Retinal pigment epithelial cell (primary cell): ENCODE measurements at regions not wholly inside any gene's neighbourhood (a gene's known extent, or its start where the extent isn't known, plus 50 kb on each side); places are given as distances from the start of the nearest gene placed in this dataset.
"Not testable (repeated sequence)": the region's sequence is repeated elsewhere in the genome, so short reads cannot be mapped to it uniquely, and the experiment has no call there.

Experiments
- DNase-seq: peaks from one replicate; pipeline ENCODE4 v3.0.0-alpha.2; 2010; ENCODE audit warnings: low read depth
- H3K4me3 ChIP-seq: 2 replicates; pipeline ENCODE4 v1.5.1; 2011; ENCODE audit warnings: mild to moderate bottlenecking, low read length, control low read depth, moderate library complexity
- TF ChIP-seq, protein P1 (sequence below): conservative IDR thresholded peaks from 2 replicates; pipeline ENCODE4 v1.5.1; 2011; ENCODE audit warnings: low read depth, low read length, control low read depth, inconsistent platforms

DNA sequence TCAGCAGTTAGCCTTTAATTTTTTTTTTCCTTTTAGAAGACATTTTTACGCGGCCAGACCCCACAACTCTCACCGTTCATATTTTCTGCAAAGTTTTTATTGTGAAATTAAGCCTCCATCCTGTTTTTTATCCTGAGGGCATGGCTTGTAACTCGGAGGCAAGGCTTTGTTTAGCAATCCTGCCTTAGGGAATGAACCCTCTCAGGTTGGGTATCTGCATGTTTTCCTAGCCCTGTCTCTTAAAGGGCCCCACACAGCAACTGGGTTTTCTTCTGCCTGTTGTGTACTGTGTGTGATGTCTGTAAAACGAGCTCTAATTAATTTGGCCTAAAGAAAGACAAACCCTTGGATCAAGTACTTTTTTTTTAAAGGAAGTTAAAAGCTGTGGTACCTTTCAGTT lies 130.2 kb upstream of the COBL start:
- no peak for DNase-seq
- TF ChIP-seq, protein P1, sequence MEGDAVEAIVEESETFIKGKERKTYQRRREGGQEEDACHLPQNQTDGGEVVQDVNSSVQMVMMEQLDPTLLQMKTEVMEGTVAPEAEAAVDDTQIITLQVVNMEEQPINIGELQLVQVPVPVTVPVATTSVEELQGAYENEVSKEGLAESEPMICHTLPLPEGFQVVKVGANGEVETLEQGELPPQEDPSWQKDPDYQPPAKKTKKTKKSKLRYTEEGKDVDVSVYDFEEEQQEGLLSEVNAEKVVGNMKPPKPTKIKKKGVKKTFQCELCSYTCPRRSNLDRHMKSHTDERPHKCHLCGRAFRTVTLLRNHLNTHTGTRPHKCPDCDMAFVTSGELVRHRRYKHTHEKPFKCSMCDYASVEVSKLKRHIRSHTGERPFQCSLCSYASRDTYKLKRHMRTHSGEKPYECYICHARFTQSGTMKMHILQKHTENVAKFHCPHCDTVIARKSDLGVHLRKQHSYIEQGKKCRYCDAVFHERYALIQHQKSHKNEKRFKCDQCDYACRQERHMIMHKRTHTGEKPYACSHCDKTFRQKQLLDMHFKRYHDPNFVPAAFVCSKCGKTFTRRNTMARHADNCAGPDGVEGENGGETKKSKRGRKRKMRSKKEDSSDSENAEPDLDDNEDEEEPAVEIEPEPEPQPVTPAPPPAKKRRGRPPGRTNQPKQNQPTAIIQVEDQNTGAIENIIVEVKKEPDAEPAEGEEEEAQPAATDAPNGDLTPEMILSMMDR: no peak
- H3K4me3 ChIP-seq: no peak overlapping the region

DNA sequence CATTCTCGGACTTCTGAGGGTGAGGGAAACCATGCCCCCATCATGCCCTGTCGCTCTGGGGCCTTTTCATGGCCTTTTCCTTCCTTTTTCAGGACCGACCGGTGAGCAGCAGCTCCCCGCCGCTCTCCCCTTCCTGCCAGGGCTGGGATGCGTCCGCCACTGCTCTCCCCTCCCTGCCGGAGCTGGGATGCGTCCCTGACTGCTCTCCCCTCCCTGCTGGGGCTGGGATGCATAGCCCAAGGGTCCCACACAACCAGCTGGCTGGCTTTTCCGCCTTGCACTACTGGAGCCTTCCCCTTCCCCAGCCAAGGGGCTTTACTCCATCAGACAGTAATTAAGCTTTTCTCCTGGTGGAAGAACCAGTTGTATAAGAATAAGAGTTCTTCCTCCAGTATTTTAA lies 129.7 kb upstream of the COBL start:
- no peak overlapping the region for H3K4me3 ChIP-seq
- DNase-seq: no peak
- TF ChIP-seq, protein P1: no peak

DNA sequence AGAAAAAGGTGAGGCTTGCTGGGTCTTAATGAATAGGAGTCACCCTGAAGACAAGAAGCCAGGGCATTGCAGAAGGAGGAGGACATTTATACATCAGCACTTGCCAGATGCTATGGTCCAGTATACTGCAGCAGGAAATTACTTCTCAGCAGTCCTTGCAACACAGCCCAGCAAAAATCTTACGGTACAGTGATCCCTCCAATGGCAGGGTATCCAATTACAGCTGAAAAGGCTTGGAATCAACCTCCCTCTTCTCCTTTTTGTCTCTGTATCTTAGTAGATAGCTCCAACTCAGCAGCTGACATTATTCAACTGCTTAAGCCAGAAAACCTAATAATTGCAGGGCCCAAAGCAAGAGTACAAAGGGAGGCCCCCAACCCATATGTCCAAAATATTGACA lies 128.3 kb upstream of the COBL start:
- TF ChIP-seq, protein P1: no peak
- no peak for DNase-seq

DNA sequence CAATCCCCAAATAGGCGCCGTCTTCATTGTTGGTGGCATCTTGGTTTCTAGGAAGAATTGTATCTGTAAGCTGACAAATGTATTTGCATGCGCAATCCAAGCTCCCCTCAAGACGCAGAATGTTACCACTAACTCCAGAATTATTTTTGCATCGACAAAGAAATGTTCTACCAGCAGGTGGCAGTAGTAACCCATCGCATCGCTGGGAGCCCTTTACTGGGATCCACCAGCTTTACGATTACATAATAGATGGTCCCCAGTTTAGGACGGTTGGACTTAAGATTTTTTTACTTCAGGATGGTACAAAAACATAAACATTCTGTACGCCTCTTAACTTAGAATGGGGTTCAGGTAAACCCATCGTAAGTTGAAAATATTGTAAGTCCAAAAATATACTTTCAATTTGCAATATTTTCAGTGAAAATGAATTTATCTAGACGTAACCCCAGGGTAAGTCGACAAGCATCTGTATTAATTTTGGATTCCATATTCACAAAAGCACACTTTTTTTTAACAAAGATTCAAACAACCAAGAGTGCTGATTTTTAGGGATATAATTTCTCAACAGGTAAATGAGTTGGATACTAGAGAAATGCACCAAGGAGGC lies 114.0 kb upstream of the COBL start:
- no peak overlapping the region for H3K4me3 ChIP-seq
- no peak for DNase-seq
- TF ChIP-seq, protein P1: peak; percentile 77

More for the DNA sequence above, 128.3 kb upstream of the COBL start:
- H3K4me3 ChIP-seq: no peak overlapping the region

DNA sequence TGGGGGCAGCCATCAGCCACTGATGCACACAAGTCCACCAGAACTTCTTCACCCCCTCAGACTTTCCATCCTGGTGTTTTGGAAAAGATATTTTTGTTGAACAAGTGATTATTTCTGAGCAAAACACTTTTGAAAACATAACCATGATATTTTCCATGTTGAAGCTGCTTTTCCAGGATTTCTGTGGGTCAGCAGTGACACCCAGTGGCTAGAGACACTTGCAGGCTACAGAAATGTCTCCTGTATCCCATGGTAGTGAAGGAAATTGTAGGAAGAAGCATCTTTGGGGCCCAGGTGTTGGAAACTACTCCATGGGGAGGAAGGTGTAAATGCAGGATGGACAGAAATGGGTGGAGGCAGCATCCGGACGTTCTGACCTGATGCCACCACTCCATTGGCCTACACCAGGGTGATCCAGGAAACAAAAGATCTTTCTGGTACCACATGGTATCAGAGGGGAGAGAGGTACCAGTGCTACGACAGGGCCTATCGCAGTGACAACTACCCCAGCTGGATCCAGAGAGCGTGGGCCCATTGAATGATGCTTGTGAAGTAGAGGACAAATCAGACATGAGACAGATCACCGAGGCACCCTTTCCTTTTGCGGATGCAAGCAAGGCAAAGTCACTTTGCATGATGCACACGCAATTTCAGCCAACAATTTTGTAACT lies 111.7 kb upstream of the COBL start:
- TF ChIP-seq, protein P1: peak; percentile 41
- DNase-seq: no peak
- H3K4me3 ChIP-seq: no peak overlapping the region

DNA sequence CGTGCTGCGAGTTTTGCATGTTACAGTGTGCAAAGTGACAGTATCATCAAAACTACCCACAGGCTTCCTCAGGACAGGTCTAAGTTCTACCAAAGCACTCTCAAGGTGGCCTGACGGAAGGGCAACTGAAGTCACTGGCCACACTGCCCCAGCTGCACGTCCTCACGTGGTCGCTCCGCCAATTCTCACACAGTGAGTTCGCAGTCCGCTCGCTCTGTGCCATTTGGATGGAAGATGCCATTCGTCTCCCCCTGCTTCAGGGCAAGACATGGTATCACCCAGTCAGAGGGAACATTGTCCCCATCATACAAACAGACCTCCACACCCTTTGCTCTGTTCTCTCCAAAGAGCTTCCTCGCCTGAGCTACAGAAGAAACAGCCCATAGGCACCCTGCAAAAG lies 109.6 kb upstream of the COBL start:
- TF ChIP-seq, protein P1: no peak
- H3K4me3 ChIP-seq: no peak overlapping the region
- DNase-seq: no peak

DNA sequence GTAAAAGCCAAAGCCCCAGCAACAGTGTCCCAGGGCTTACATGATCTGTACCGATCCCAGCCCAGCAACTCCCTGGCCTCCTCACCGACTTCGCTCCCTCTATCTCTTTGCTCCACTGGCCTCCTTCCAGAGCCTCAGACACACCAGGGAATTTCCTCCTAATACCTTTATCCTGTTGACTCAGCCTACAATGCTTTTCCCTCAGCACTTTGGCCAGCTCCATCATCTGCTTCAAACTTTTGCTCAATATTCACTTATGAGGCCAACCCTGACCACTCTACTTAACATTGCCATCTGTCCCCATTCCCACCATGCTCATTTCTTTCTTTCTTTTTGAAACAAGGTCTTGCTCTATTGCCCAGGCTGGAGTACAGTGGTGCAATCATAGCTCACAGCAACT lies 93.3 kb upstream of the COBL start:
- not testable (repeated sequence) for H3K4me3 ChIP-seq, DNase-seq

DNA sequence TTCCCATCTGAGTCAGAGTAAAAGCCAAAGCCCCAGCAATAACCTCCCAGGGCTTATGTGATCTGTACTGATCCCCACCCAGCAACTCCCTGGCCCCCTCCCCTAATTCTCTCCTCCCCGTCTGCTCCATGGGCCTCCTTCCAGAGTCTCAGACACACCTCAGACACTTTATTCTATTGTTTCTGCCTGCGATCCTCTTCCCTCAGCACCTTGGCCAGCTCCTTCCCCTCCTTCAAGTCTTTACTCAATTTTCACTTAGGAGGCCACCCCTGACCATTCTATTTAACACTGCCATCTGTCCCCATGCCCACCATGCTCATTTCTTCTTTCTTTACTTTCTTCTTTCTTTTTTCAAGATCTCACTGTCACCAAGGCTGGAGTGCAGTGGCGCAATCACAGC lies 81.0 kb upstream of the COBL start:
- not testable (repeated sequence) for DNase-seq, H3K4me3 ChIP-seq

DNA sequence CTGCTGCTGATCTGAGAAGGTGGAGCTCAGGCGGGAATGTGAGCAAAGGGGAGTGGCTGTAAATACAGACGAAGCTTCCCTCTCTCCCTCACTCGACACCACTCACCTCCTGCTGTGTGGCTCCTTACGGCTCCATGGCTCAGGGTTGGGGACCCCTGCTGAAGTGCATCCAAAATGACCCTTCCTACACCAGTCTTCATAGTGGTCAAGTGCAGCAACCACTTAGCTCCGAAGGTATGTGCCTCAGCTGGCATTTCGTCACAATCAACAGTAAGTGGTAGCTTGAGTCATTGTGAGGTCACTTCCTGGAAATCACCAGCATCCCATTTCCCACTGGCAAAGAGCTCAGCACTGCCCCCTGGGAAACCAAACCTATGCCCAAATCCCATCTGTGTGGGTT lies 76.4 kb upstream of the COBL start:
- not testable (repeated sequence) for DNase-seq, H3K4me3 ChIP-seq

DNA sequence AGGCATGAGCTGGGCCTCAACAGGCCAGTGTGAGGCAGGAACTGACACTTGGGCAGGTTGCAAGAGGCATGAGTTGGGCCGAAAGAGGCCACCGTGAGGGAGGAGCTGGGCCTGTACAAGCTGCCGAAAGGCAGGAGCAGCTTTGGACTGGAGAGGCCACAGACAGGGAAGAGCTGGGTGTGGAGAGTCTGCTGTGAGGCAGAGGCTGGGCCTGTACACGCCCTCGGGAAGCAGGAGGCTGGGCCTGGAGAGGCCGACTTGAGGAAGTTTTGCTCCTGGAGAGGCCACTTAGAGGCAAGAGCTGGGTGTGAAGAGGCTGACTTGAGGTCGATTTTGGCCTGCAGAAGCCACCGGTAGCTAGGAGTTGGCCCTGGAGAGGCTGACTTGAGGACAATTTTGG lies 73.3 kb upstream of the COBL start:
- DNase-seq, H3K4me3 ChIP-seq: not testable (repeated sequence)

DNA sequence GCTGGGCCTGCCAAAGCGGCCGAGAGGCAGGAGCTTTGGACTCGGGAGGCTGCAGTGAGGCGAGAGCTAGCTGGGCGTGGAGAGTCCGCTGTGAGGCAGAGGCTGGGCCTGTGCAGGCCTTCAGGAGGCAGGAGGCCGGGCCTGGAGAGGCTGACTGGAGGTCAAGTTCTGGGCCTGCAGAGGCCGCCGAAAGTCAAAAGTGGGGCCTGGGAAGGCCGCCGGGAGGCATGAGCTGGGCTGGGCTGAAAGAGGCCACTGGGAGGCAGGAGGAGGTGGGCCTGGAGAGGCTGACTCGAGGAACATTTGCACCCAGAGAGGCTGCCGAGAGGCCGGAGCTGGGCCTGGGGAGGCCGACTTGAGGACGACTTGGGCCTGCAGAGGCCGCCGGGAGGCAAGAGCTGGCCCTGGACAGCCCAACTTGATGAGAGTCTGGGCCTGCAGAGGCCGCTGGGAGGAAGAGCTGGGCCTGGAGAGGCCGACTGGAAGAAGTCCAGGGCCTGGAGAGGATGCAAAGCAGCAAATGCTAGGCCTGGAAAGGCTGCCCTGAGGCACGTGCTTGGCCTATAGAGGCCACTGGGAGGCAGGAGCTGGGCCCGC lies 72.7 kb upstream of the COBL start:
- not testable (repeated sequence) for DNase-seq, H3K4me3 ChIP-seq

DNA sequence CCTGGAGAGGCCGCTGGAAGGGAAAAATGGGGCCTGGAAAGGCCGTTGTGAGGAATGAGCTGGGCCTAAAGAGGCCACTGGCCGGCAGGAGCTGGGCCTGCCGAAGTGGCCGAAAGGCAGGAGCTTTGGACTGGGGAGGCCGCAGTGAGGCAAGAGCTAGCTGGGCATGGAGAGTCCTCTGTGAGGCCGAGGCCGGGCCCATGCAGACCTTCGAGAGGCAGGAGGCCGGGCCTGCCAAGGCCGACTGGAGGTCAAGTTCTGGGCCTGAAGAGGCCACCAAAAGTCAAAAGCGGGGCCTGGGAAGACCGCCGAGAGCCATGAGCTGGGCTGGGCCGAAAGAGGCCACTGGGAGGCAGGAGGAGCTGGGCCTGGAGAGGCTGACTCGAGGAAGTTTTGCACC lies 71.6 kb upstream of the COBL start:
- not testable (repeated sequence) for DNase-seq

More for the DNA sequence above, 71.6 kb upstream of the COBL start:
- H3K4me3 ChIP-seq: not testable (repeated sequence)
